GM21381 (cell line): ENCODE measurements at regions not wholly inside any gene's neighbourhood (a gene's known extent, or its start where the extent isn't known, plus 50 kb on each side); places are given as distances from the start of the nearest gene placed in this dataset.

Experiments
- ATAC-seq: cut with Tn5 transposase; IDR thresholded peaks from one replicate; pipeline ENCODE4 v1.9.1; 2021; ENCODE audit warnings: mild to moderate bottlenecking, moderate library complexity; ENCODE audit not compliant: unreplicated experiment

- no peak for ATAC-seq
Measured at GRCh38 chr1:67582625-67583461, 102.2 kb upstream of the GADD45A start.

GRCh38 chr1:67583462-67583950 lies 101.5 kb upstream of the GADD45A start:
- no peak for ATAC-seq

GRCh38 chr1:67584938-67585337 lies 100.1 kb upstream of the GADD45A start:
- ATAC-seq, result no peak

- no peak for ATAC-seq
Measured at GRCh38 chr1:67586596-67586995, 98.4 kb upstream of the GADD45A start.

- no peak for ATAC-seq
Measured at GRCh38 chr1:67588178-67588855, 96.7 kb upstream of the GADD45A start.

GRCh38 chr1:67589519-67590233 lies 95.3 kb upstream of the GADD45A start:
- ATAC-seq, result no peak

- ATAC-seq, result no peak
Measured at GRCh38 chr1:67590329-67590728, 94.7 kb upstream of the GADD45A start.

- no peak for ATAC-seq
Measured at GRCh38 chr1:67594764-67595163, 90.2 kb upstream of the GADD45A start.

- ATAC-seq, result no peak
Measured at GRCh38 chr1:67596674-67597073, 88.3 kb upstream of the GADD45A start.

- no peak for ATAC-seq
Measured at GRCh38 chr1:67597336-67597735, 87.7 kb upstream of the GADD45A start.

- no peak for ATAC-seq
Measured at GRCh38 chr1:67599085-67599484, 85.9 kb upstream of the GADD45A start.

GRCh38 chr1:67601539-67601938 lies 83.5 kb upstream of the GADD45A start:
- no peak for ATAC-seq

GRCh38 chr1:67601955-67602354 lies 83.0 kb upstream of the GADD45A start:
- no peak for ATAC-seq

GRCh38 chr1:67604778-67605177 lies 80.2 kb upstream of the GADD45A start:
- ATAC-seq, result no peak

- ATAC-seq, result no peak
Measured at GRCh38 chr1:67605209-67605780, 79.7 kb upstream of the GADD45A start.

GRCh38 chr1:67607286-67607685 lies 77.7 kb upstream of the GADD45A start:
- no peak for ATAC-seq

GRCh38 chr1:67607699-67608098 lies 77.3 kb upstream of the GADD45A start:
- ATAC-seq, result no peak

GRCh38 chr1:67608661-67609576 lies 76.1 kb upstream of the GADD45A start:
- ATAC-seq, result no peak

GRCh38 chr1:67609577-67610341 lies 75.2 kb upstream of the GADD45A start:
- ATAC-seq, result no peak
